NCI-H2107 treated with DMSO at 0.1 percent for 48 hours (cell line): ENCODE measurements at regions not wholly inside any gene's neighbourhood (a gene's known extent, or its start where the extent isn't known, plus 50 kb on each side); places are given as distances from the start of the nearest gene placed in this dataset.

Experiments used
- DNase-seq: peaks from one replicate; lab custom pipeline; 2025; ENCODE audit not compliant: unreplicated experiment; lab: John Stamatoyannopoulos, UW

GRCh38 chr13:73157031-73157430 is 98.2 kb downstream of the KLF5 start:
- no peak for DNase-seq

GRCh38 chr13:73146707-73147106 is 87.9 kb downstream of the KLF5 start:
- DNase-seq = no peak

- DNase-seq = no peak
Observed at GRCh38 chr13:73142071-73142470, 83.3 kb downstream of the KLF5 start.

- DNase-seq = peak; percentile 11
Observed at GRCh38 chr13:73141292-73141771, 82.5 kb downstream of the KLF5 start.

DNA sequence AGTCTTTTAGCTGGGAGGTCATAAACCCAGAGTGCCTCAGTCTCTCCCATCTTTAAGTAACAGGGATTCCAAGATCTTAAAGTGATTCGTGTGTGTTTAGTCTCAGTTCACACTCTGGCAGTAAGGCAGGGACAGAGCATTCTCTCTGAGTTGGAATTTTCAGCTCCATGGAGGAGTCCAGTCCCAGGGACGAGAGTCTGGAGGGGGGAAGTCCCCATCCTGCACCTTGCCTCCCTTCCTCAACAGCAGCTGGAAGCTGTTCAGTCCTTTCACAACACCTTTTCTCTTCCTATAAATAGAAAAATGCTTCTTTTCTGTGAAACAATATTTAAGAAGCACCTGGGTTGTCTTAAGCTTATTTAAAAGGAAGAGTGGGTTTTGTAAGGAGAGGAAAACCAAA is 82.0 kb downstream of the KLF5 start:
- no peak for DNase-seq

DNA sequence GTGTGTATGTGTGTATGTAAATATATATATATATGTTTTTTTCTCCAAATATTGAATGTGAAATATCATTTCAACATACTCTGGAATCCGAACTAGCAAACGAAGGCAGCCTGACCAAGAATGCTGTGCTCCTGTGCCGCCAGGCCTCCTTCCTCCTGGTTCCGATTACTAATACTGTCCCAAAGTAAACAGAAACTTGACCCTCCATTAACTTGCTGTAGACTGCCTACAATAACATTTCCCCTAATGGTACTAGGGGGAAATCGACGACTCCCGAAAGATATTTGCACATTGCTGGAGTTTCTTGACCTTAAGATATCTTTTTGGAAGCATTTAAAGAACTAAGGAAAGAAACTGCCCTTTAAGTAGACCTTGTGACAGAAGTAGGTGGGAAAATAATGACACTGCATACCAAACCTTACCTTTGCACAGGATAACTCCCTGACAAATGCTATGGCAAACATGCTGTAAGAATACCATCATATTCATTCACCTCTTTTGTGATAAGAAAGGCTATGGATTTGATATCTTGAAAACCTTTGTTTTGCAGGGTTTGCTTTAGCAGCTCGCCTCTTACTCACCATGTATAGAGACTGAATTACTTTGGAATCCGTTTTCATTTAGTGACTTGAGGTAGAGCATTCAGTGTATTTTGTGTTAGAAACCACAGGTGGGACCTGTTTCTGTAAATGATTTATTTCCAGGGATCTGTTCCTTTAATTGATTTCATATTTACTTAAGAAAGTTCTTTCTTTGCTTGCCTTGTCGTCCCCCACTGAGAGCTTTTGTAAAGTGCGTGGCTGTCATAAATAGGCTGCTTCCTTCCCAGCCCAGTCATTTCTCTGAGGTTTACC is 80.1 kb downstream of the KLF5 start:
- peak; percentile 21 for DNase-seq

DNA sequence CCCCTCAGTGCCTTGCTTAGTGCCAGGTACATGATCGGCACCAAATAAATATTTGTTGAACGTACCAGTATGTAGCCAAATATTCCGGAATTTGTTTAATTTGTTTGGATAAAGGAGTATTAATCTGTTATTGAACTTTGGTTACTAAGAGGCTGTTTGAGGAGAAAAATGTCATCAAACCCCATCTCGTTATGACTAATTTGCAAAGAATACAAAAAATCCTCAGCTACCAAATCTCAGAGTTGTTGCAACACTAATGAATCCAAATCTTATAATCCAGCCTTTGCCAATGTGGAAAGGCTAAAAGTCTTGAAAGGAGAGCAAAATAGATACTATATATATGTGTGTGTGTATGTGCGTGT is 79.5 kb downstream of the KLF5 start:
- DNase-seq = no peak

DNA sequence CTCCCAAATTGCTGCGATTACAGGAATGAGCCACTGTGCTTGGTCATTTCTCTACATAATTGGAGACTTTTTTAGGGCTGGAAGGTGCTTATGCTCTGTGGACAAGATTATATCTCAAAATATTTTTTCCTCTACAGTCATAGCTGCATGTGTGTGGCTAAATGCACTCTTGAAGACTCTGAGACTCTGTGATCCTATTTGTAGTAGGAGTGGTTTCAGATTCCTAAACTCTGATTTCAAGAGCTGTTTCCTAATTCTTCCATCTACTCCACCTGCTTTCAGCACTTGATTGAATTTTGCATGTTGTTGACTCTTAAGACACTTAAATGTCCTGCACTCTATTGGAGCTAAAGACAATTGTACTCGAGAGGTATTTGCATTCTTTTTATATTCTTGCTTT is 78.0 kb downstream of the KLF5 start:
- DNase-seq = peak; percentile 7

GRCh38 chr13:73133531-73133930 is 74.7 kb downstream of the KLF5 start:
- no peak for DNase-seq

DNA sequence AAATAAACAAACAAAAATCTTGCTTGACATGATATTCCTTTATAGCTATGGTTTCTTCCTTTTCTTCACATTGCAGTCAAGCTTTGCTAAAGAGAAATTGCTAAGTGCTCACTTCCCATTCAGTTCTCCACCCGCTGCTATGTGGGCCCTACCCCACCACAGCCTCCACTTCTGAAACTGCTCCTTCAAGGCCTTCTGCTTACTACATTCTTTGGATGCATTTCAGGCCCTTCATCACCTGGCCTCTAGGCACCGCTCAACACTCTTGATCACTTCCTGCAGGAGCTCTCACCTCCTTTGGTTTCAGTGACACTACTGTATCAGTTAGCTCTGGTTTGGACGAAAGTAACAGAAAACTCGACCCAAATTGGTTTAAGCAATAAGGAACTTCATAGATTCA is 72.4 kb downstream of the KLF5 start:
- DNase-seq = no peak

DNA sequence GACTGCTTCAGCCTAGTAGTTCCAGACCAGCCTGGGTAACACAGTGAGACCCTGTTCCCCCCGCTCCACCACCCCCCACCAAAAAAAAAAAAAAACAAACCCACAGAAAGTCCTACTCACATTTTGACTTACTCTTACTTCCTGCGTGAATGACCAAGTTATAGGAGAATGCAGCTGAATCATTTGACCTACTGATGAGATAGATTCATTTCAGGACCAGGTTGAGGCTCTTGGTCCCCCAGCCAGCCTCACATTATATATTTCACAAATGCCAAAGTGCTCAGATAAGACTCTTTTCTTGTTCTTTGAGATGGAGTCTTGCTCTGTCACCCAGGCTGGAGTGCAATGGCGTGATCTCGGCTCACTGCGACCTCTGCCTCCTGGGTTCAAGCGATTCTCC is 70.2 kb downstream of the KLF5 start:
- DNase-seq = no peak
